ENCODE measurements at regions not wholly inside any gene's neighbourhood (a gene's known extent, or its start where the extent isn't known, plus 50 kb on each side); places are given as distances from the start of the nearest gene placed in this dataset.

DNA sequence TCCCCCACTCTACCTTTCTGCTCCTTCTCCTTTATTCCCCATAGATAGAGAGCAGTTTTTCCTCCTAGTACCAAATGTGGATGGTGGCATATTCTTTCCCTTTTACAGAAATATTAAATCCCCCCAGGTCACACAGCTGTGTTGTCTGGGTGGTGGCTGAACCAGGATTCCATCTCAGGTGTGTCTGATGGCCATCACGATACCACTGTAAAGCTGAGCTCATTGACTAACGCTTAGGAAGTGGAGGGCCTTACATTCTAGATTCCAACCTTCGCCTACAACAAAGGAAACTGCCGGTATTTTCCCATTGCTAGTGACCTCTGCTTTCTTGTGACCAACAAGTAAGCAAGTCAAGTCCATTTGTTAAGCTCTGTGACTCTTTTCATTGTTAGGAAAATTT lies 131.9 kb upstream of the KLF4 start:
- H3K27ac ChIP-seq = peak overlapping the region; percentile 52
- TF ChIP-seq, protein P1, sequence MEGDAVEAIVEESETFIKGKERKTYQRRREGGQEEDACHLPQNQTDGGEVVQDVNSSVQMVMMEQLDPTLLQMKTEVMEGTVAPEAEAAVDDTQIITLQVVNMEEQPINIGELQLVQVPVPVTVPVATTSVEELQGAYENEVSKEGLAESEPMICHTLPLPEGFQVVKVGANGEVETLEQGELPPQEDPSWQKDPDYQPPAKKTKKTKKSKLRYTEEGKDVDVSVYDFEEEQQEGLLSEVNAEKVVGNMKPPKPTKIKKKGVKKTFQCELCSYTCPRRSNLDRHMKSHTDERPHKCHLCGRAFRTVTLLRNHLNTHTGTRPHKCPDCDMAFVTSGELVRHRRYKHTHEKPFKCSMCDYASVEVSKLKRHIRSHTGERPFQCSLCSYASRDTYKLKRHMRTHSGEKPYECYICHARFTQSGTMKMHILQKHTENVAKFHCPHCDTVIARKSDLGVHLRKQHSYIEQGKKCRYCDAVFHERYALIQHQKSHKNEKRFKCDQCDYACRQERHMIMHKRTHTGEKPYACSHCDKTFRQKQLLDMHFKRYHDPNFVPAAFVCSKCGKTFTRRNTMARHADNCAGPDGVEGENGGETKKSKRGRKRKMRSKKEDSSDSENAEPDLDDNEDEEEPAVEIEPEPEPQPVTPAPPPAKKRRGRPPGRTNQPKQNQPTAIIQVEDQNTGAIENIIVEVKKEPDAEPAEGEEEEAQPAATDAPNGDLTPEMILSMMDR (conservative IDR thresholded peaks at IDR 0.05) = no peak

DNA sequence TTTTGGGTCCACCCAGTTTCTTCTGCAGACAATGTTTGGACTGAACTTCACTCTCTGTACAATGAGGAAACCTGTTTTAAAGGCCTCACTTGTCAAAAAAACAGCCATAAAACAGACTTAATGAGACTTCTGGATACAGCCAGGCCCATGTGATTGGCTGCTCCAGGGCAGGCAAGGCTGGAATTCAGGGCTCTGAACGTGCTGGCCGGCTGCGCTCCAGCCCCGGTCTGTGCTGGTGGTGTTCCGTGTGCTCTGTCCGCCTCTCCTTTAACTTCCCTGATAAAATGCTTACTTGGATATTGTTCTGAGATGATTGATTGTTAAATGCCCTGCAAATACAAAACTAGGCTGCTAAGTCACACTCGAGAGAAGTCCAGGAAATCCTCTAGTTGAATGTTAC lies 131.2 kb upstream of the KLF4 start:
- H3K27ac ChIP-seq = peak overlapping the region; percentile 52
- TF ChIP-seq, protein P1 (conservative IDR thresholded peaks at IDR 0.05) = no peak

DNA sequence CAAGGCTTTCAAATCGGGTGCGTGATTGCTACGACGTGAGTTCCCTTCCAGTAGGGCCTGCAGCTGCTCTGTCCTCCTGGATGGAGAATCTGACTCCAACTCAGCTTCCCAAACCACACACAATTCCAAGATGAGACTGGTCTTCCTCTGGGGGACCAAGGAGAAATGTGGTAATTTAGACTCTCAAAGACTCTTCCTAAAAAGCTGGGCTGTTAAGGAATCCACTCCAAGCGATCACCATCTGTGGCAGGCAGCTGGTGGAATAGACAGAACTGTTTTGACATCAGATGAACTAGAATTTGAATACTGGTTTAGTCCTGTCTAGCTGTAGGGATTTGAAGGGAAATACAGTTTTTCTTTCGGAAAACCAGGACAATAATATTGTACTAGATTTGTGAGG lies 130.7 kb upstream of the KLF4 start:
- TF ChIP-seq, protein P1 (conservative IDR thresholded peaks at IDR 0.05) = no peak
- peak overlapping the region; percentile 52 for H3K27ac ChIP-seq

DNA sequence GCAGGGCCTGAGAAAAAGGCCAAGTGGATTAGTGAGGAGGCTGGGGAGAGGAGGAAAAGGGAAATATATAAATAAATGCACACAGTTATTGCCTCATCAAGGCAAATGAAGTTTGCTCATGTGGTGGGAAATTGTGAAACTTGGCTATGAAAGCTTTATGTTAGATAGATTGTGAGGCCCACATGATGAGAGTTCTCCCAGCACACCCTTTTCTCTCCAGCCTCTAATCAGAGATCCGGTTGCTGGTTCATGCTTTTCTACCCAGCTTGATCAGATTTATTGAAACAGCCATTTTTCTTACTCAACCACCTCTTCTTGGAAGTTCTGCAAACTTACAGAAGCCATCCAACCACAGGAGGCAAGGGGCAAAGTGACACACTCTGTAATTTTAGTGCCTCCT lies 125.8 kb upstream of the KLF4 start:
- TF ChIP-seq, protein P1 (conservative IDR thresholded peaks at IDR 0.05) = no peak
- H3K27ac ChIP-seq = no peak overlapping the region

DNA sequence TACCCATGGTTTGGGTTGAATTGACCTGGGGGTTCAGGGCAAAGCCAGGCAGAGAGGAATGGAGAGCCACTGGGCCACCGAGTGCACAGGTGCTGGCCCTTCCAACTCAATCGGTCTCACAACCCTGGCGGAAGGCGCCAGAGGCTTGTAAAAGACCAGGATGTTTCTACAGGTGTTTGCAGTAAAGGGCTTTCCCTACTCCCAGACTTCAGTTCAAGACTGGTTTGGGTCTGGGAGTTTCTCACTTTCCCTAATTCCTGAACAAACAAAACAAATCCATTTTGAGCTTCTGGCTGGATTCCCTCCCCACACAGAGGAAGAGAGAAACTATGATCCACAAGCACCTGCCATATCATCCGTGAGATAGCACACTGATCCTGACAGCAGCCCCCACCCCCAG lies 125.2 kb upstream of the KLF4 start:
- TF ChIP-seq, protein P1 (conservative IDR thresholded peaks at IDR 0.05) = no peak
- no peak overlapping the region for H3K27ac ChIP-seq

DNA sequence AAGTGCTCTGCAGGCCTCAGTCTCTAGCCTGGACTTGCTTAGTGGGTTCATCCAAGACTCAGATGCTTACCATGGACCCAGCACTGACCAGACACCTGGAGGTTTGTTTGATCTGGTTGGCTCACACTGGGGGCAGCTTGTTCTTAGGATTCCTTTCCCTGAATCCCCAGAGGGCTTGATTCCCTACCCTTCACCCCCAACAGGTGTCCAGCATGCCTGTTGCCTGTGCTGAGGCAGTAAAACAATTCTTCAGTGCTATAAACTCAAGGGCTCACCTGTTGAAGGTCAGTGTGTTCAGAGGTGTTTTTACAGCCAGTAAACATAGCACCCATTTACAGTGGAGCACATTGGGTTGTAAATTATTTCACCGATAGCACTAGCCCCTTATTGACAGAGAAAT lies 123.8 kb upstream of the KLF4 start:
- TF ChIP-seq, protein P1 (conservative IDR thresholded peaks at IDR 0.05) = no peak

DNA sequence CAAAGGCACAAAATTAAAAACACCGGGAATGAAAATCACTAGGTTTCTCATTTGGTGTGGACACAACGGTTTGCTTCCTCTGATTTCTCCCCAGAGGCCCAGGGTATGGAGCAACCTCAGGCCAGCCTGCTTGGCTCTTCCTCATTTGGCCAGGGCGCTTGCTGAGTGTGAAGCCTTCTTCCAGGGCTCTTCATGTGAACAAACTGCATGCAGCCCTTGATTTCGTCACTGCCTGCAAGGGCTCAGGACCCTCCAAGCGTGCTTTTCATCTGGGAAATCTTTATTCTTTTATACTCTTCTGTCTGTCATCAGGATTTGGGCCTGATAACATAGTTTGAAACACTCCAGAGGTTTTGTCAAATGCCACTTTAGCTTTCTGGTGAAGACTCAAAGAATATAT lies 122.6 kb upstream of the KLF4 start:
- TF ChIP-seq, protein P1 (conservative IDR thresholded peaks at IDR 0.05) = no peak
- no peak overlapping the region for H3K27ac ChIP-seq

More for the DNA sequence above, 123.8 kb upstream of the KLF4 start:
- no peak overlapping the region for H3K27ac ChIP-seq

DNA sequence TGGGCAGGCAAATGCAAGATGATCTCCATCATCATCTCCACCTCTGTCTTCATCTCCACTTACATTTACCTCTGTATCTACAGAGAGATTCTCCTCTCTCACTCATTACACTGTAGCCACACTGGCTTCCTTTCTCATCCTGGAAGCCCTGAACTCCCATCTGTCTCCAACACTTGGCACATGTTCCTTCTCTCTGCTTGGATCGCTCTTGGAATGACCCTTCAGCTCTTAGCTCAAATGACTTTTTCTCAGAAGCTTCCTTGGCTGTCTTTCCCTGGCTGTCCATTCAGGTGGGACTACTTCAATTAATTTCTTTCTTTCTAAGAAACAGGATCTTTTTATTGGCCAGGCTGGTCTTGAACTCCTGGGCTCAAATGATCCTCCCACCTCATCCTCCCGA lies 120.0 kb upstream of the KLF4 start:
- H3K27ac ChIP-seq = no peak overlapping the region
- TF ChIP-seq, protein P1 (conservative IDR thresholded peaks at IDR 0.05) = no peak
